T-cell (primary cell): ENCODE measurements at regions not wholly inside any gene's neighbourhood (a gene's known extent, or its start where the extent isn't known, plus 50 kb on each side); places are given as distances from the start of the nearest gene placed in this dataset.

ENCODE experiments used
- ATAC-seq, 4 experiments: fragments of 200-7000 bp in 3 of 4; fragments of 150-1000 bp in 1 of 4; cut with Tn5 transposase; replicated peaks in 1 of 4; 1 replicate in 3 of 4; 2 replicates in 1 of 4; pipeline ENCODE4 v1.10.0; 2021; ENCODE audit warnings: moderate library complexity in 3 of 4, mild to moderate bottlenecking in 2 of 4, moderate number of reproducible peaks in 1 of 4
- CTCF ChIA-PET, 2 donors: fragments of 300-600 bp; sonication (Branson Sonifier 250); formaldehyde crosslinking; loops; one replicate each; lab custom pipeline; 2022; ENCODE audit warnings: antibody characterized with exemption in 2 of 2; lab: Charles Lee
- POLR2A ChIA-PET, 2 donors: fragments of 300-600 bp; sonication (Branson Sonifier 250); formaldehyde crosslinking; loops; one replicate each; lab custom pipeline; 2022; ENCODE audit warnings: antibody characterized with exemption in 2 of 2; lab: Charles Lee
- DNase-seq, 35 experiments: peaks; one replicate each; pipeline versions ENCODE4 v3.0.0 to v3.0.0-alpha.2; 2013 to 2023
- H3K27ac ChIP-seq: one replicate; pipeline ENCODE4 v1.5.1; 2013; ENCODE audit warnings: low read length
- H3K27me3 ChIP-seq, 2 experiments: replicated peaks in 1 of 2; 1 replicate in 1 of 2; 2 replicates in 1 of 2; pipeline versions ENCODE4 v1.6.1 to v1.7.0; 2013; ENCODE audit warnings: low read length in 1 of 2, mixed read lengths in 1 of 2; ENCODE audit not compliant: control insufficient read depth in 2 of 2, insufficient read depth in 2 of 2; ENCODE audit errors: extremely low read depth in 1 of 2
- H3K36me3 ChIP-seq, 2 donors: 1 replicate in 1 of 2; 2 replicates in 1 of 2; pipeline versions ENCODE4 v1.6.1 to v1.7.0; 2013; ENCODE audit warnings: low read length in 1 of 2; ENCODE audit not compliant: control insufficient read depth in 2 of 2, insufficient read depth in 1 of 2; ENCODE audit errors: extremely low read depth in 1 of 2
- H3K4me1 ChIP-seq, 2 experiments: 1 replicate in 1 of 2; 2 replicates in 1 of 2; pipeline versions ENCODE4 v1.6.1 to v1.7.0; 2013; ENCODE audit warnings: low read length in 2 of 2, mixed read lengths in 1 of 2; ENCODE audit not compliant: insufficient read depth in 2 of 2, control insufficient read depth in 1 of 2; ENCODE audit errors: extremely low read depth in 1 of 2
- H3K4me3 ChIP-seq, 2 donors: 1 replicate in 1 of 2; 2 replicates in 1 of 2; pipeline versions ENCODE4 v1.5.1 to v1.7.0; 2013; ENCODE audit warnings: mild to moderate bottlenecking in 2 of 2, low read length in 1 of 2, moderate library complexity in 1 of 2; ENCODE audit not compliant: control insufficient read depth in 1 of 2; ENCODE audit errors: extremely low read depth in 1 of 2
- H3K9me3 ChIP-seq: 2 replicates; pipeline ENCODE4 v1.7.0; 2013
- H3K27ac Mint-ChIP-seq, 2 donors: one replicate each; pipeline ENCODE4 v1.8.0; 2020 to 2021; ENCODE audit warnings: mild to moderate bottlenecking in 2 of 2, mixed read lengths in 2 of 2
- H3K27me3 Mint-ChIP-seq, 2 donors: one replicate each; pipeline ENCODE4 v1.8.0; 2021 to 2022; ENCODE audit warnings: mixed read lengths in 2 of 2
- H3K36me3 Mint-ChIP-seq: one replicate; pipeline ENCODE4 v1.8.0; 2021; ENCODE audit warnings: mixed read lengths
- H3K4me1 Mint-ChIP-seq, 3 donors: one replicate each; pipeline ENCODE4 v1.8.0; 2020 to 2022; ENCODE audit warnings: mixed read lengths in 3 of 3, mild to moderate bottlenecking in 1 of 3
- H3K4me3 Mint-ChIP-seq, 3 donors: one replicate each; pipeline ENCODE4 v1.8.0; 2020 to 2022; ENCODE audit warnings: mild to moderate bottlenecking in 3 of 3, mixed read lengths in 3 of 3, moderate library complexity in 3 of 3
- H3K9me3 Mint-ChIP-seq, 3 donors: one replicate each; pipeline ENCODE4 v1.8.0; 2020 to 2022; ENCODE audit warnings: mixed read lengths in 3 of 3
- WGBS: methylation state at CpG from one replicate; pipeline ENCODE4 v1.1.5; 2013; ENCODE audit warnings: missing lambda C conversion rate; ENCODE audit not compliant: insufficient coverage; 5-methylcytosine and 5-hydroxymethylcytosine counted together

DNA sequence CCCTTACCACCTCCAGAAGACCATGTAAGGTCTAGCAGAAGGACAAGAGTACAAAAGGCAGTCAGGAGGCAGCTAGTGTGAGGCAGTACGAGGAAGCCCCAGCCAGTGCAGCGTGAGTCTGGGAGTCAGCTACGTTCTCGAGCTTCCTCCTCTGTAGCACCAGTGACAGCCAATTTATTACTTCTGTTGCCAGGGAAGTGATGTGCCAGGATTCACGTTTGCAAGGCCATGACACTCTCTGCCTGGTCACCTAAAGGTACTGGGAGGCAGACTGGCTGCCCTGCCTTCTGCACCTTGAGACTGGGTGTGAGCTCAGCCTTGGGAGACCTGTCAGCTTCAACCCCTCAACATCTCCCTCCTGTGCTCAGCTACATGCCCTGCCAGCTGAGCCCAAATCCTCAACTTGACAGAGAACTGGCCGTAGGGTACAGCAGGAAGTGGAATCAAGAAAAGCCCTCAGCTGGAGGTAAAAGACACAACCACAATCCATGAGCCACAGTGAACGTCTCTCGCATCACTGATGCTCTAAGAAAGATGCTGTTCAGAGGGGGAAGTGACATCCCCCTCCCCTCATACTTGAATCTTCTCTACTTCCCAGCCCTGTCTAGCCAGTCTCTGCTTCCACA is 182.5 kb upstream of the RGS6 start:
- ChIA-PET CTCF (interaction anchor here (0.5 to 3.6 kb wide), 3 partner anchors 605 to 627 kb away, joined by 3 to 34 read pairs (median 3); no protein-coding TSS in a partner anchor), POLR2A (no interaction called here)
- no peak overlapping the region for H3K27ac Mint-ChIP-seq
- Histone ChIP-seq H3K4me1 (peaks cover 0 to 7% of the 10 kb centered on the region in 2 experiments), H3K9me3 (no peaks in the 10 kb centered on the region), H3K27ac (no peak overlapping the region), H3K27me3 (peaks cover 0 to 29% of the 10 kb centered on the region in 2 experiments), H3K36me3 (no peaks in the 10 kb centered on the region), H3K4me3 (no peak overlapping the region)
- DNase-seq (no peak), ATAC-seq (no peak)
- WGBS: 65% methylated on average over 5 of the region's 8 CpGs
- peaks cover 0 to 2% (median 0%) of the 10 kb centered on the region in 3 donors for H3K4me1 Mint-ChIP-seq
- peaks cover 5% of the 10 kb centered on the region for H3K36me3 Mint-ChIP-seq
- no peak overlapping the region for H3K4me3 Mint-ChIP-seq
- H3K9me3 Mint-ChIP-seq: peaks cover 3 to 12% (median 5%) of the 10 kb centered on the region in 3 donors
- peaks cover 0 to 4% of the 10 kb centered on the region in 2 donors for H3K27me3 Mint-ChIP-seq

DNA sequence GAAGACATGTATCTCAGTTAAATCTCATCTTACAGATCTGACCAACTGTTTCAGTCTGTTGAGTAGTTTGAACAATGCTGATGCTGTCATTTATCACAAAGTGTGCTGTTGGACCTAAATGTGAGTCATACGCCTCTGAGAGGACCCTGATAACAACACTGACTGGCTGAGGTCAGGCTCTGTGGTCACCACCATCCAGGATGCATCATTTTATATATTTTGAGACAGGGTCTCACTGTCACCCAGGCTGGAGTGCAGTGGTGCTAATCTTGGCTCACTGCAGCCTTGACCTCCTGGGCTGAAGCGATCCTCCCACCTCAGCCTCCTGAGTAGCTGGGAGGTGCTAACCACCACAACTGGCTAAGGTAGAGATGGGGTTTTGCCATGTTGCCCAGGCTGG is 181.0 kb upstream of the RGS6 start:
- no peak overlapping the region for H3K4me3 ChIP-seq
- H3K4me1 ChIP-seq: peaks cover 0 to 7% of the 10 kb centered on the region in 2 experiments
- ChIA-PET CTCF (interaction anchor here in 1 of 2 donors (0.6 to 3.6 kb wide), 2 partner anchors 613 to 784 kb away, joined by 3 to 34 read pairs; no protein-coding TSS in a partner anchor), POLR2A (no interaction called here)
- Mint-ChIP-seq H3K9me3 (peaks cover 3 to 12% (median 5%) of the 10 kb centered on the region in 3 donors), H3K27me3 (peaks cover 0 to 3% of the 10 kb centered on the region in 2 donors), H3K4me3 (no peak overlapping the region), H3K4me1 (peaks cover 0 to 2% (median 0%) of the 10 kb centered on the region in 3 donors), H3K27ac (no peak overlapping the region), H3K36me3 (peaks cover 5% of the 10 kb centered on the region)
- peaks cover 0 to 30% of the 10 kb centered on the region in 2 experiments for H3K27me3 ChIP-seq
- H3K36me3 ChIP-seq: no peaks in the 10 kb centered on the region
- no CpG with 5 or more reads among the region's 2 CpGs for WGBS
- DNase-seq (no peak), ATAC-seq (no peak)
- no peaks in the 10 kb centered on the region for H3K9me3 ChIP-seq
- no peak overlapping the region for H3K27ac ChIP-seq

DNA sequence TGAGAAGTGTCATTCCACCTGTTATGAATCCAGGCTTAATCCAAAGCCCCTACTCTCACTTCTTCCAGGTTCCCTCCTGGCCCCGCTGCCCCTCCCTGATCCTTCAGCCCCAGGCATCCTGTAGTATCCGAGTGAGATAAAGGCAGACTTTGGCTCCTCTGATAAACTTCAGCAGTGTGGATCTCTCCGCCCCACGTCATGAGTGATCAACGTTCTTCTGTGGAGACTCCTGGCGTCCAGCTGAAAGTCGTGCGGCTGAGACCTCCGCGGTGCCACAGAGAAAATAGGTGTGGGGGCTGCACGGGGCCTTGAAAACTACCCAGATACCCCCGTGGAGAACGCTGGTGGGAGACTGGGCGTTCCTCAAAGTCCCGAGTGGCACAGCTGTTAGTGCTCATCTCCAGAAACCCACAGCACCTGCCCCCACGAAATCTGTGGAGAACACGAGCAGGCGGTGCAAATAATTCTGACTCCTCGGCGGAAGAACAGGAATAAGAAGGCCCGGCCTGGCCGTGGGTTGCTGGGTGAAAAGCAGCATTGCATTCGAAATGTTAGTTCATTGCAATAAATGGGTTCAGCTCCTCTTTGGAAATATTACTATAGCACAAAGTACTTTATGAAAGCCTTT is 180.0 kb upstream of the RGS6 start:
- POLR2A ChIA-PET: no interaction called here
- CTCF ChIA-PET: interaction anchor here (0.6 to 4.4 kb wide), 17 partner anchors 27 to 1166 kb away, joined by 3 to 35 read pairs (median 5); no protein-coding TSS in a partner anchor

DNA sequence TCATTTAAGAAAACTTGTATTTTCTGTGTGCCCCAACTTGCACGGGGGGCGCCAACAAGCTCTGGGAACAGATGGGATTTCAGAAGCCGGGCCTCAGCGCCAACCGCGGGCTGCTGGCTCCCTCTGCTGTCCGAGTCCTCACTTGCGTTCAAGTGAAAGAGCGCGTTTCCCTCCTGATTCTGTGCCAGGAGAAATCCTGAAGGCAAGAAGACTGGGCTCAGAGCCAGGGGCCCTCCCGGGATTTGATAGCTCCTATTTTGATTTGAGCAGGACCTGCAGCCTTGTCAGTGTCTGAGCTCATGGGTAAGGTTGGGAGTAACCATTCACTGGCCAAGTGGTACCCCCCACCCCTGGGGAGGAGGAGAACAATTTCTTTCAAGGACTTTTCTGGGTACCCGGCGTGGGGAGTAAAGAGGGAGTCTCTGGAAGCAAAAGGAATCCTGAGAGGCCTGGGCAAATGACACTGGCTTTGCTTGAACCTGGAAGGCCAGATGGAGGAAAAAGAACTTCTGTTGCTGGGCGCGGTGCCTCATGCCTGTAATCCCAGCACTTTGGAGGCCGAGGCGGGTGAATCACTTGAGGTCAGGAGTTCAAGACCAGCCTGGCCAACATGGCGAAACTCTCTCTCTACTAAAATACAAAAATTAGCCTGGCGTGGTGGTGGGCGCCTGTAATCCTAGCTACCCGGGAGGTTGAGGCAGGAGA is 179.0 kb upstream of the RGS6 start:
- Mint-ChIP-seq H3K4me3 (no peak overlapping the region), H3K27me3 (peaks cover 0 to 3% of the 10 kb centered on the region in 2 donors), H3K27ac (no peak overlapping the region), H3K9me3 (peaks cover 1 to 6% (median 2%) of the 10 kb centered on the region in 3 donors), H3K36me3 (peaks cover under 1% of the 10 kb centered on the region), H3K4me1 (peaks cover 0 to 2% (median 0%) of the 10 kb centered on the region in 3 donors)
- peak in 2 of 4 experiments; percentile 62 to 64 for ATAC-seq
- Histone ChIP-seq H3K36me3 (no peaks in the 10 kb centered on the region), H3K4me3 (no peak overlapping the region), H3K9me3 (no peaks in the 10 kb centered on the region), H3K27ac (no peak overlapping the region), H3K27me3 (peaks cover 0 to 27% of the 10 kb centered on the region in 2 experiments), H3K4me1 (peaks cover 0 to 7% of the 10 kb centered on the region in 2 experiments)
- 19% methylated on average over 14 of the region's 21 CpGs for WGBS
- ChIA-PET CTCF (interaction anchor here (0.7 to 4.4 kb wide), 19 partner anchors 9 to 1167 kb away, joined by 3 to 35 read pairs (median 4); no protein-coding TSS in a partner anchor), POLR2A (no interaction called here)
- DNase-seq: peak; percentile 26 to 82 (median 61)

More for the DNA sequence above, 180.0 kb upstream of the RGS6 start:
- Histone ChIP-seq H3K27ac (no peak overlapping the region), H3K4me1 (peaks cover 0 to 7% of the 10 kb centered on the region in 2 experiments), H3K4me3 (no peak overlapping the region), H3K36me3 (no peaks in the 10 kb centered on the region), H3K27me3 (peaks cover 0 to 30% of the 10 kb centered on the region in 2 experiments), H3K9me3 (no peaks in the 10 kb centered on the region)
- H3K4me3 Mint-ChIP-seq: no peak overlapping the region
- peaks cover 0 to 2% (median 0%) of the 10 kb centered on the region in 3 donors for H3K4me1 Mint-ChIP-seq
- H3K27me3 Mint-ChIP-seq: peaks cover 0 to 3% of the 10 kb centered on the region in 2 donors
- no peak for ATAC-seq
- peaks cover 3 to 12% (median 5%) of the 10 kb centered on the region in 3 donors for H3K9me3 Mint-ChIP-seq
- H3K36me3 Mint-ChIP-seq: peaks cover 5% of the 10 kb centered on the region
- DNase-seq: no peak
- 87% methylated on average over 15 of the region's 23 CpGs for WGBS
- H3K27ac Mint-ChIP-seq: no peak overlapping the region

DNA sequence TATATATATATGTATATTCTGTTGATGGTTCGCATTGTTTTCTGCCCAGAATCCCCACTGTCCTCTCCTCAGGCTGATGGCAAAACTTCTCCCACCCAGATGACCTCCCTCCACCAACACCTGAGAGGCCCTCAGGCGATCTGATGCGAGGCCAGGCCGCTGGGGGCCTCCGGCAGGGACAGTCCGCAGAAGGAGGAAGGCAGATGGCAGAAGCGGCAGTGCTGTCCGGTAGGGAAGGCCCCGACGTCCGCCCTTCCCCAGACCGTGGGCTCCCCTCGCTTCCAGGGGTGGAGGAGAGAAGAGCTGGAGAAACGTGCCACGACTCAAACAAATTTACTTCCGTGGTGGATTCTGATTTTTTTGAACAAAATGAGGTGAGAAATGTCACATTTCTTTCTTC is 178.3 kb upstream of the RGS6 start:
- peaks cover 0 to 7% of the 10 kb centered on the region in 2 experiments for H3K4me1 ChIP-seq
- CTCF ChIA-PET: interaction anchor here in 1 of 2 donors (1.1 to 4.4 kb wide), 3 partner anchors 21 to 616 kb away, joined by 4 to 35 read pairs (median 13); no protein-coding TSS in a partner anchor
- peaks cover 0 to 22% of the 10 kb centered on the region in 2 experiments for H3K27me3 ChIP-seq
- Mint-ChIP-seq H3K4me1 (peaks cover 0 to 2% (median 0%) of the 10 kb centered on the region in 3 donors), H3K36me3 (no peaks in the 10 kb centered on the region), H3K27ac (no peak overlapping the region), H3K27me3 (peaks cover 0 to 4% of the 10 kb centered on the region in 2 donors), H3K9me3 (peaks cover 0 to 2% (median under 1%) of the 10 kb centered on the region in 3 donors), H3K4me3 (no peak overlapping the region)
- no peak for ATAC-seq
- POLR2A ChIA-PET: no interaction called here
- H3K4me3 ChIP-seq: no peak overlapping the region
- no peak for DNase-seq
- no peaks in the 10 kb centered on the region for H3K9me3 ChIP-seq
- H3K36me3 ChIP-seq: no peaks in the 10 kb centered on the region
- 93% methylated on average over 3 of the region's 16 CpGs for WGBS
- H3K27ac ChIP-seq: no peak overlapping the region
